DMS153 treated with DMSO at 0.1 percent for 48 hours (cell line): ENCODE measurements at regions not wholly inside any gene's neighbourhood (a gene's known extent, or its start where the extent isn't known, plus 50 kb on each side); places are given as distances from the start of the nearest gene placed in this dataset.

Experiments used
- DNase-seq: peaks from one replicate; lab custom pipeline; 2025; ENCODE audit not compliant: unreplicated experiment; lab: John Stamatoyannopoulos, UW

DNA sequence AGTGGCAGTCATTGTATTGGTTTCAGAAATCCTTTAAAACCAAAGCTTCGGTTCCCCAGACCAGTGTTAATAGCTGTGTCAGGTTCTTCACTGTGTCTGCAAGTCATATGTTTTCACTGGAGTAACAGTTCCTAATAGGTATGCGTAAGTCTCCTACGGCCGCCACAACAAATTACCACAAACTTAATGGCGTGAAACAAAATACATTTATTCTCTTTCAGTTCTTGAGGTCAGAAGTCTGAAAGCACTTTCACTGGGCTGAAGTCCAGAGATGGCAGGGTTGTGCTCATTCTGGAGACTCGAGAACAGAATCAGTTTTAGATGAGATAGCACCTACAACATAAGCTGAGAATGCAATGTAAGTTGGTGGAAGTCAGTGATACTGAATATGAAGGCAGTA, 556.2 kb downstream of the TLE4 start:
- no peak for DNase-seq

DNA sequence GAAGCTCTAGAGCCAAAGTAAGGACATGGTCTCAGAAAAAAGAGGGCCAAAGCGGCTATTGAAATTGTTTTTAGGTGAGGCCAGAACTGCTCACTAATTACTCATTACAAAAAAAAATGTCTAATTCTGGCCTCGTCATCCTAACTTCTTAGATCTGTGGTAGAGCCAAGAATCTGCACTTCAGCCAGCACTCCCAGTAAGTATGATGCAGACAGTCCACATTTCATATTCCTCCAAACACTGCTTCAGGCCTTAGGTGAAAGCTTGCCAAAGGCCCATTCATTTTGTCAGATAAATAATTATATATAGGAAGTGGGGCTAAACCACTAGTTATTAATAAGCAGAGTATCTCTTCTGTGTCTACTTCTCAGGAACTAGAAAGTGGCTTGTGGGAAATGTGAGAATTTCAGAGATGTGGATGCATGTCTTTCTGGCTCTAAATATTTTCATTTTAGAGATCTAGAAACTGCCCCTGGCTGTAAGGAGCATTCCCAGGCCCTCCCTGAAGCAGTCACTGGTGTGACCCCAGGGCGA, 554.0 kb downstream of the TLE4 start:
- DNase-seq = no peak

DNA sequence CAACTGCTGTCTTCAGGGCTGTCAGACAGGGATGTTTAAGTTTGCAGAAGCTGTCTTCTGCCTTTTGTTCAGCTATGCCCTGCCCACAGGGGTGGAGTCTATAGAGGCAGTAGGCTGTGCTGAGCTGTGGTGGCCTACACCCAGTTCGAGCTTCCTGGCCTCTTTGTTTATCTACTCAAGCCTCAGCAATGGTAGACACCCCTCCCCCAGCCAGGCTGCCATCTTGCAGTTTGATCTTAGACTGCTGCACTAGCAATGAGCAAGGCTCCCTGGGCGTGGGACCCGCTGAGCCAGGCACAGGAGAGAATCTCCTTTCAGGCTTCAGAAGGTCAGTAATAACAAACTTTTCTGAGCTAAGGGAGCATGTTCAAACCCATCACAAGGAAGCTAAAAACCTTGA, 545.3 kb downstream of the TLE4 start:
- no peak for DNase-seq

DNA sequence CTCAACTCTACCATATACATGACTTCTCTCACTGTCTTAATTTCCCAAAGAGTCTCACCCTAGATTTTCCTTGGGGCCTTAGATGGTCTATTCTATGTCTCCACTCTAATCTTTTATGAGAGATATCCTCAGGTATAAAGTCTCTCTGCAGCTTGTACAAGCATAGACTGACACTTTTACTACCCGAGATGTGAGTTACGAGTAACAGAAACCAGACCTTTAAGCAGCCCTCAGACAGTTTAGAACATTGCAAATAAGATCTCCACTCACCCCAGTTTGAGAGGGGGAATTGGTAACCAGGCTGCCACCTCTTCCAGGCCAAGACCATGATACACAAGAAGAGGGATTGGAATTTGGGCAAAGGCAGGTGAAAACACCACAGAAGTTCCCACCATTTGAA, 542.5 kb downstream of the TLE4 start:
- DNase-seq = no peak

DNA sequence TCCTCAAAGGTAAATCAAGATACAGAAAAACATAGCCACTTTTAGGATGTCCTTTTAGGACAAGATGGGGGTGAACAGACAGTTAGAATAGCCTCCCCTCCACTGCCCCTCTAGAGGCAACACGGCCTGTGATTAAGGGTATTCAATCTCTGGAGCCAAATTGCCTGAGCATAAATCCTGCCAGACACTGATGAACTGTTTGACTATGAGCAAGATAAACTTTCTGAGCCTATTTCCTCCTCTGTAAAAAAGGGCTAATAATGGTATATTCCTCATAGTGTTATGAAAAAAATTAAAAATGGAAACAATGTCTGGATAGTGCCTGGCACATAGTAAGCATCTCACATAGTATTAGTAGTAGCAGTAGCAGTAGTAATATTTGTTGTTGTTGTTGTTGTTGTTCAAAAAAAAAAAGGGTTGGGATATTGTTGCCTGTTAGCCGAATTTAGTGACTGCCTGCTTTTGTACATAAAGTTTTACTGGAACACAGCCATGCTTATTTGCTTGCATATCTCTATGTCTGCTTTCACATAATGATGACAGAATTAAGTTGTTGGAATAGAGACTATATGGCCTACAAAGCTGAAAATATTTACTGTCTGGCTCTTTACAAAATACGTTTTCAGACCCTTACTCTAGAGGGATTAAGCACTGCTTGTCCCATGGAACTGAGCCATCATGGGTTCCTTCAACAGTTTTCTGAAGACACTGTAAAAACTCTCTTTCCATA, 536.3 kb downstream of the TLE4 start:
- DNase-seq = no peak

DNA sequence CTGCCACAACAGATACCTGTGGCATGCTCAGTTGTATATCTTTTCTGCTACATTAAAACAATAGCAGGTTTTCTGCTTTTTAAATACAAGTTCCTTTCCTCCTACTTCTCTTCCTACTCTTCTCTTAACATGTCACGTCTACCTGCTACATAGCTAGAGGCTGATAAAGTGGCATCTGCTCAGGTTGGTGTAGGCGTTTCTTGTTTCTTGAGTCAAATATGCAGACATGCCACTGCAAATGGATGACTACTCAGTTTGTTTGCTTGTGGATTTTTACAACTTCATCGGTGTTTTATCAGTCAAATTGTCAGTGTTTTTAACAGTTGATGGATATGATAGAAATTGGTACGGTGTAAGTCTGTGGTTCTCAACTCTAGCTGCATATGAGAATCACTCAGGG, 525.7 kb downstream of the TLE4 start:
- DNase-seq = no peak

DNA sequence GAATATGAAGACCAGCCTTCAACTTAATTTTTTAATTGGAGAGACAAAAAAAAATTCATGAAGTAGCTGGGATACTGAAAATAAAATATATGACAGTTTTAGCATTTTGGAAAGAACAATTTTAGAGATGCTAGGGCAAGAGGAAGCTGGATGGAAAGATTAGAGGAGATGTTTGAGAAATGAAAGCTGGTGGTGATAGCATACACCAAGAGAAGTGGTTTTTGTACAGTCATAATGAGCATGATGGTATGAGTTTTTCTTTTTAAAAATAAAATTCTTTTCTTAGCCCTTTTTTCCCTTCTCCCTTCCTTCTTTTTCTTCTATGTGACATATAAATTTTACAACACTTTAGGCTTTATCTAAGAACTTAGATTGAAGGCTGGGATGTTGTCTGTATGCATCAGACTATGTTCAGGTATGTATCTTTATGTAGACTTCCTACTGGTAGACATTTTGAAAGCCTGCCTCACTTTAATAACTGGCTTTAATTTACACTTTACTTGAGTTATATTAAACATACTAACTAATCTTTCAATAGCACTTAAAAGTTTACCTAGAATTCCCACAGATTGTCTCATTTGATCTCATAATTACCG, 522.5 kb downstream of the TLE4 start:
- no peak for DNase-seq

DNA sequence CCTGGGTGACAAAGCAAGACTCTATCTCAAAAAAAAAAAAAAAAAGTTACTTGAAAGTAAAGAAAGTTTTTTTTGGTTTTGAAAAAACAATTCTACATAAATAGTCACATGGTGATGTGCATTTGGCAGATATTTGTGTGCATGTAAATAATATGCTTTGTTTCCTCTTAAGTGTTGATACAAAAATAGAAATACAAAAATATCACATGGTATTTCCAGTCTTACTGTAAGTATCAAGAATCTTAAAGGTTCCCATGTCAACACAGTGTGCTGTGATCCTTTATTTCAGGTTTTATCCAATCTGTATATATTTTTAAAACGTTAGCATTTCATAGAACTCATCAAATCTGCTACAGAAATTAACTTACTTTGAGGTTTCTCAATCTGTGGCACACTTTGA, 521.9 kb downstream of the TLE4 start:
- no peak for DNase-seq

DNA sequence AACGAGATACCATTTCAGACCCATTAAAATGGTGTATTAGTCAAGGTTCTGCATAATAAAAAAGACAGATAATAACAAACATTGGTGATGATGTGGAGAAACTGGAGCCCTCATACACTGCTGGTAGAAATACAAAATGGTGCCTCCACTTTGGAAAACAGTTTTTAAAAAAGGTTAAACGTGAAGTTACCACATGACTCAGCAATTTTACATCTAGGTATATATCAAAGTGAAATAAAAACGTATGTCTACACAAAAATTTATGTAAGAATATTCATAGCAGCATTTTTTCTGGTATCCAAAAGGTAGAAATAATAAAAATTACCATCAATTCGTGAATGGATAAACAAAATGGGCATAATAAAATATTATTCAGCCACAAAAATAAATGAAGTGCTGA, 519.8 kb downstream of the TLE4 start:
- DNase-seq = no peak

DNA sequence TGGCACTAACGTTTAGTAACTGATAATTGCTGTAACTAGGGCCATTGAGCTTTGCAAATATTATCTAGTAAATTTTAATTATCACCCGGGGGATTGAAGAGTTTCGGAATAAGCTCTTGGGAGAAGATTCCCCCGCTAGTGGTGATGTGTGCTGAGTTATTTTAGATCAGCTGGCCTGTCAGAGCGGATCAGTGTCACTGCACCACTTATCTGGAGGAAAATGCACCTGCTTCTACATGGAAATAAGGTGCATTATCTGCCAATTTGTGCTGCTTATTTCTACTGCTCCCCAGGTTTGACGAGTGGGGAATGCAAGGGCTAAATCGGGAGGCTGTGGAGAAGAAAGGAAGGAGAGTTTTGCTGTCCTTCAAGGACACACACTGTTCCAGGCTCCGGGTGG, 518.6 kb downstream of the TLE4 start:
- DNase-seq = no peak

DNA sequence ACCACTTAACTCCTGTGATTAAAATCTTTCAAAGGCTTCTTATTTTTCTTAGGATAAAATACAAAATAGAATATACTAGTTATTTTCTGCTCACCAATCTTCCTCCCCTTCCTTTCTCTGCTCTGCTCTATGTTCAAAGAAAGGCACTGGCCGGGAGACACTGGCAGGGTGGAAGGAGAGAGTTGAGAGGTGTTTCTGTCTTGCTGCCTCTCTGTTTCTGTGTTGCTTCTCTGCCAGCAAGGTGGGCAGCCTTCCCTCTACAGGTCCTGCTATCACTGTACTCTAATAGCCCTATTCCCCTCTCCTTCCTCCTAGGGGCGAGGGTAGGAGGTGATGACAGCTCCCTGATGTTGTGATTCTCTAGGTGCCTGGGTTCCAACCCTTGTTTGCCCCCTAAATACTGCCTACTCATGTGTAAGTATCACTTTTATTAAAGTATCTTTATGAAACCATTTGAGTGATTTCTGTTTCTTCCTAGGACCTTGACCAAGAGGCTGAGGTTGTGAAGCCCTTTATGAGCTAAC, 515.1 kb downstream of the TLE4 start:
- no peak for DNase-seq

DNA sequence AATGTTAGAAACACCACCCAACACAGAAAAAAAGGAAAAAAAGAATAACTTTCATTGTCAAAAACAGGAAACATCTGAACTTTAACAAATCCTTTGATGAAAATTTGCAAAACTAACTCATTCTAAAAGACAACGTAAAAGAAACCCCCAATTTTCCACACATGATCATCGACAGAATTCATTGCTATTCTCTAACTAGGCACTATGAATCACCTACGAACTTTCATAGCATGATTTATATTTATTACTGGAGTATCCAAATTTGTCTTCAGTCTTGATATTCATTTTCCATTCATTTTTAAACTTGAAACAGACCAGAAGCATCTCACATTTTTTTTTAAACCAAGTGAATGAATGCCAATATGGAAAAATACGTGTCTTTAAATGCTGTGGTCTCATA, 514.6 kb downstream of the TLE4 start:
- DNase-seq = no peak

DNA sequence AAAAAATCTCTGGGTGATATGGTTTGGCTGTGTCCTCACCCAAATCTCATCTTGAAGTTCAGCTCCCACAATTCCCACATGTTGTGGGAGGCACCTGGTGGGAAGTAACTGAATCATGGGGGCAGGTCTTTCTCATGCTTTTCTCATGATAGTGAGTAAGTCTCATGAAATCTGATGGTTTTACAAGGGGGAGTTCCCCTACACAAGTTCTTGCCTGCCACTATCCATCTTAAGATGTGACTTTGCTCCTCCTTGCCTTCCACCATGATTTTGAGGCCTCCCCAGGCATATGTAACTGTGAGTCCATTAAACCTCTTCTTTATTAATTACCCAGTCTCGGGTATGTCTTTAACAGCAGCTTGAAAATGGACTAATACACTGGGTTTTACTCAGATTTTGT, 513.9 kb downstream of the TLE4 start:
- DNase-seq = no peak

DNA sequence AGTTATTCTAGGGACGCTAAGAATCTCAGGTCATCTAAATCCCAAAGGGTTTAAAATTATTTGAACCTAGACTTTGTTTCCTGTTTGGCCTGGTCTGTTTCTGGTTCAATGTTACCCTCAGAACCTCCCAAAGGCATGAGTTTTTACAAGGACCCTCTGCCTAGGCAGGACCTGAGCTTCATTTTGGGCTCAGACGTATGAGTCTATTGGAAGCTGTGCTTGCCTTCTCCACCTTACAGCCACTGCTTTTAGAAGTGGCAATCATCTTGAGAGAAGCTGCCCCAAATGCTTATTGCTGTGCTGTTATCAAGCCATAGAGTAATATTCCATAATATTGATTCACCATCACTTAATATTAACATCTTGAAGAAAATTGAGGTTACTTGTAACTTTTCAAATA, 510.4 kb downstream of the TLE4 start:
- DNase-seq = no peak

DNA sequence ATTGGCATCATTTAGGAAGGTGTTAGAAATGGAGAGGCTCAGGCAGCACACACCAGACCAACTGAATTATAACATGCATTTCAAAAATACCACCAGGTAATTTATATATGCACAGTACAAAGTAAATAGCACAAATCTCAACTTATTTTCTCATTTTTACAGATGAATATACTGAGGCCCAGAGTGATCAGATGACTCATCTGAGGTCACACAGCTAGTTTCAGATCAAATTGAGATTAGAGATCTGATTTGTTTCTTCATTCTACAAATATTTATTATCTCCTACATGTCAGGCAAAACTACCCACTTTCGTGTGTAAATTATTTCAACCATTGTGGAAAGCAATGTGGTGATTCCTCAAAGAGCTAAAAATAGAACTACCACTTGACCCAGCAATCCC, 507.1 kb downstream of the TLE4 start:
- no peak for DNase-seq

DNA sequence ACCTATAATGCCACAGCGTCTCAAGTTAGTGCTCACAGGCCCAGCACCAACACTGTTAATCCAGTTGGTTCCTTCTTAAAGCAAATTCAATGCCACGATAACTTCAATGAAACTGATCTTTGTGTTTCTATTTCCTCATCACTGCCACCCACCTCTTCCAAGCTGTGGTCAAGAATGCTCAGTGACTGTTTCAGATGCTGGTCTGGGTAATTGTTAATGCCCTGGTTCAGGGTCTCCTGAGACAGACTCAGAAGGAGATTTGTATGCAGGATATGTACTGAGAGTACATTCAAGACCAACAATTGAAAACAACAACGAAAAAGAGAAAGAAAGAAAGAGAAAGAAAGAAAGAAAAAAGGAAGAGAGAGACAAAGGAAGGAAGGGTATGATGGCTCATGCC, 505.3 kb downstream of the TLE4 start:
- DNase-seq = no peak

DNA sequence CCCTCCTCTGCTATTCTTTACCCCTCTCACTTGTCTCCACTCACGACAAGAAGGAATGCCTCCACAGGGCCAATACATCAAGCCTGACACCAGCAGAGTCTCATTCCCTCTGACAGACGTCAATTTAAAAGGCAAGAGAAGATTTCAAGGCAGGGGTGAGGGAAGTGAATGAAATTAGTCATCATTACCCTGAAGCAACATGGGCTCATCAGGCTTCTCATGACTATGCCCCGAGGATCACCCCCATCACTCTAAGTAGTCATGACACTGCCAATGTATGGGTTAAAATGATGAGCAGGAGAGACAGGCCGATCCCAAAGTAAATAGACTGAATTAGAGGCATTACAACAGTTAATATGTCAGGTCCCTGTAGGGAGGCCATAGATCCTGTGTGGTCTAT, 504.4 kb downstream of the TLE4 start:
- DNase-seq = no peak

DNA sequence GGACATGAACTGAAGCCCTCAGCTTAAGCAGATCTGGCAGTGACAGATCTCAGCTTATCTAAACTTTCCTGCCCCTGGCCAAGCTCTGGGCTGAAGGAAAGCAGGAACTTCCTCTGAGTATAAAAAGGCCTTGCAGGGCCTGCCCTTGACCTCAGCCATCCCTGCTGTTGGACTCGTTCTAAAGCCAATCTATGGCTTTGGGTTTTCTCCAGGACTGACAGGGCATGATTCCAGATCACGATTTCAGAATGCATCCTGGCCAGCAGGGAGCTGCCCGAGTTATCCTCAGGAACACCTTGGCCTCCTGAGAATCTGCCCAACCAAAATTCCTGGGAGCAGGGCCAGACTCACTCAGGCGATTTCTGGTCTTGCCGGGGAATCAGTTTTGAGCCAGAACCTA, 502.7 kb downstream of the TLE4 start:
- no peak for DNase-seq

DNA sequence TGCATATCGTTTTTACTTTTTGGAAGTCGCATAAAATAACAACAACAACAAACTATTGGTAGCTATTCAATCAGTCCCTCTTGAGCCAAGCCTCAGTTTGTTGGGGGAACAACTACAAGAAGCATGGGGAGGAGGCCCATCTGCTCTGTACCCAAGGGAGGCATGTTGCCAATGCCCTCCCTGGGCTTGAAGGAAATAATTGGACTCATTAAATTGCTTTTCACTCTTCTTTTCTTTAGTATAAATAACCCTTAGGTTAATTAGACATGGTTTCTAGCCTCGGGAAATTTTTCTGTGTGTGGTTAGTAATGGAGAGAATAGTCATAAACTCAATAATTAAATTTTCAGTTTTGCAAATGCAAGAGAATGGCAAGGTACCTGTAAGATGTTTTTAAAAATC, 500.7 kb downstream of the TLE4 start:
- no peak for DNase-seq

DNA sequence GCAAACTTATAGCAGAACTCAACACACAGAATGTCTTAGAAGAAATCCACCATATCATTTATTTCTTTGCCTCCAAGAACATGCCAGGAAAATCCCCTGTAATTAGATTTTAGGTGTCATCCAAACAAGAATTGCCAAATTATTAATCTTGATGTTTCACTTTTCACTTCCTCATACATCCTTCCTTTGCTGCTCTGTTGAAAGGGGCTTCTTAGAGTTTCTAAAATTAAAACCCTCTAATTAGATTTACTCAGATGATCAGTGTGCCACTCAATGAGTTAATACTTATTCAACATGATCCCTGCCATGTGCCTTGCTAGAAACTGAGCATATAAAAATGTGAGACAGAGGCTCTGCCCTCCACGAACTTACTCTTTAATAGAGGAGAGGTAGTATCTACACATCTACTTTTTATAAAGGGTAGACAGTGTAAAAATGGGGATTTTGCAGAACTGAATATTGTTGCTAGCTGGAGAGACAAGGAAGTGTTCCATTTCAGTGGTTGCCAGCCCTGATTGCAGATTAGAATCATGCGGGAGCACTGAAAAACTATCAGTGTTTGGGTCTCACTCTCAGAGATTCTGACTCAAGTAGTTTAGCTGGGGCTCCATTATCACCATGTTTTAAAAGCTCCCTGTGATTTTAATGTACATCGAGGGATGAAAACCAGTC, 498.4 kb downstream of the TLE4 start:
- no peak for DNase-seq

DNA sequence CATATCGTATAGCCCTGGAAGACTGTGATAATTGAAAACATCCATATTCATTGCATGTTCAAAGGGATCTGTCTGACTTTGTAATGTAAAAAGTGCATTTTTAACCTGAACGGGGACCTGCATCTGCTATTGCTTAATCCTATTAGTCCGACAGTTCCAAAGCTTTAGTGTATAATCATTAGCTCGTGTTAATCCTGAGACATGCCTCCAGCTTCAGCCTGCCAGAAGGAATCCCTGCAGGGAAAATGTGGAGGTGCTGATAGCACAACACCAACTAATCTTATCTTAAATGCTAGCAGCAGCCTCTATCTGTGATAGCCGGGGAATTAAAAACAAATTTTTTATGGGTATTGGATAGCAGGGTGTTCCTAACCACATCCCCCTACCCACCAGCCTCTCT, 495.2 kb downstream of the TLE4 start:
- DNase-seq = no peak

DNA sequence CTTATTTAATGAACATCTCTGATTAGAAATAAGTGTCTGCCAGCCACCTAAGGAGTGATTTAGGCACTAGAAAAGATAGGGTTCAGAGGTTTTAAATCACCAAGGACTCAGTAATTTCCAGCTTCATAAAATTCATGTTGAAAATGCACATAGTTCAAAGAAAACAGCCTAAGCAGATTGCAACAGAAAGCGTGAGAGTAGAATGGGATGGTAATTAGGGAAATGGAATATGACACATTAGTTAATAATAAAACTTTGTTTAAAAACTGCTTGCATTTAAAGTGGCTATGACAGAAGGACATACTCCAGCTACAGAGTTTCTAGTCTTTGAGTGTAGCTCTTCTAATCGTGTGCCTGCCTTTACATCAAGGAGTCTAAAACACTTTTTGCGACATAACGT, 490.8 kb downstream of the TLE4 start:
- DNase-seq = no peak
